HUES64 (cell line): ENCODE measurements at regions not wholly inside any gene's neighbourhood (a gene's known extent, or its start where the extent isn't known, plus 50 kb on each side); places are given as distances from the start of the nearest gene placed in this dataset.

Experiments
- H3K27ac ChIP-seq: 2 replicates; pipeline ENCODE4 v1.7.0; 2013; ENCODE audit warnings: low read depth, low read length, inconsistent platforms
- H3K27me3 ChIP-seq: 2 replicates; pipeline ENCODE4 v1.6.1; 2013; ENCODE audit warnings: mild to moderate bottlenecking, low read length; ENCODE audit not compliant: insufficient read depth
- H3K36me3 ChIP-seq: 2 replicates; pipeline ENCODE4 v1.6.1; 2013; ENCODE audit warnings: mild to moderate bottlenecking, low read length; ENCODE audit not compliant: insufficient read depth
- H3K4me1 ChIP-seq: 2 replicates; pipeline ENCODE4 v1.6.1; 2013; ENCODE audit warnings: mild to moderate bottlenecking, low read length, moderate library complexity; ENCODE audit not compliant: insufficient read depth
- H3K4me3 ChIP-seq: 2 replicates; pipeline ENCODE4 v1.5.1; 2013; ENCODE audit warnings: mild to moderate bottlenecking, low read length, moderate library complexity
- H3K9ac ChIP-seq: 2 replicates; pipeline ENCODE4 v1.6.1; 2013; ENCODE audit warnings: mild to moderate bottlenecking, low read depth, low read length
- H3K9me3 ChIP-seq: 2 replicates; pipeline ENCODE4 v1.6.1; 2013; ENCODE audit warnings: low read depth, low read length; ENCODE audit not compliant: insufficient read depth
- WGBS: fragments of 150-250, 120-280 bp; methylation state at CpG from one replicate; pipeline ENCODE4 v1.1.7; 2013; ENCODE audit warnings: missing lambda C conversion rate; 5-methylcytosine and 5-hydroxymethylcytosine counted together

- Histone ChIP-seq H3K4me3 (no peak overlapping the region), H3K9me3 (no peaks in the 10 kb centered on the region), H3K27ac (no peak overlapping the region), H3K9ac (no peak overlapping the region), H3K4me1 (peaks cover 13% of the 10 kb centered on the region), H3K36me3 (no peaks in the 10 kb centered on the region), H3K27me3 (no peaks in the 10 kb centered on the region)
- WGBS: 89% methylated on average over 1 of the region's 1 CpG
These were observed 282.5 kb upstream of the STT3B start for GRCh38 chr3:31250116-31250777.

- H3K27me3 ChIP-seq: no peaks in the 10 kb centered on the region
- WGBS: 97% methylated on average over 2 of the region's 3 CpGs
- H3K9me3 ChIP-seq: no peaks in the 10 kb centered on the region
- no peak overlapping the region for H3K27ac ChIP-seq
- H3K9ac ChIP-seq: no peak overlapping the region
- H3K4me3 ChIP-seq: no peak overlapping the region
- no peaks in the 10 kb centered on the region for H3K36me3 ChIP-seq
- H3K4me1 ChIP-seq: peaks cover 13% of the 10 kb centered on the region
These were observed 281.6 kb upstream of the STT3B start for GRCh38 chr3:31251083-31251482.

- no peaks in the 10 kb centered on the region for H3K9me3 ChIP-seq
- H3K4me1 ChIP-seq: peaks cover 13% of the 10 kb centered on the region
- no peak overlapping the region for H3K4me3 ChIP-seq
- no peak overlapping the region for H3K27ac ChIP-seq
- no peaks in the 10 kb centered on the region for H3K36me3 ChIP-seq
- H3K9ac ChIP-seq: no peak overlapping the region
- WGBS: 92% methylated on average over 6 of the region's 6 CpGs
- H3K27me3 ChIP-seq: no peaks in the 10 kb centered on the region
These were observed 280.2 kb upstream of the STT3B start for GRCh38 chr3:31252216-31253185.

GRCh38 chr3:31253782-31254181, 278.9 kb upstream of the STT3B start:
- Histone ChIP-seq H3K9me3 (no peaks in the 10 kb centered on the region), H3K36me3 (no peaks in the 10 kb centered on the region), H3K27me3 (no peaks in the 10 kb centered on the region), H3K4me1 (peaks cover 5% of the 10 kb centered on the region; the same call in 1 of the 2 replicates), H3K27ac (no peak overlapping the region), H3K9ac (no peak overlapping the region), H3K4me3 (no peak overlapping the region)
- 97% methylated on average over 4 of the region's 4 CpGs for WGBS

- no peak overlapping the region for H3K9ac ChIP-seq
- no peaks in the 10 kb centered on the region for H3K36me3 ChIP-seq
- 94% methylated on average over 2 of the region's 3 CpGs for WGBS
- 0 out of 2 replicates have a peak, but pooled peaks cover 4% of the 10 kb centered on the region for H3K9me3 ChIP-seq
- no peak overlapping the region for H3K27ac ChIP-seq
- no peak overlapping the region for H3K4me3 ChIP-seq
- peaks cover 5% of the 10 kb centered on the region; the same call in 1 of the 2 replicates for H3K4me1 ChIP-seq
- no peaks in the 10 kb centered on the region for H3K27me3 ChIP-seq
These were observed 278.2 kb upstream of the STT3B start for GRCh38 chr3:31254483-31254882.

GRCh38 chr3:31255007-31255581, 277.6 kb upstream of the STT3B start:
- no peak overlapping the region for H3K4me3 ChIP-seq
- H3K9ac ChIP-seq: no peak overlapping the region
- H3K4me1 ChIP-seq: peaks cover 4% of the 10 kb centered on the region; the same call in 1 of the 2 replicates
- no peaks in the 10 kb centered on the region for H3K36me3 ChIP-seq
- H3K27me3 ChIP-seq: no peaks in the 10 kb centered on the region
- no peak overlapping the region for H3K27ac ChIP-seq
- WGBS: 80% methylated on average over 1 of the region's 2 CpGs
- H3K9me3 ChIP-seq: 0 out of 2 replicates have a peak, but pooled peaks cover 7% of the 10 kb centered on the region

GRCh38 chr3:31262201-31262600, 270.5 kb upstream of the STT3B start:
- 96% methylated on average over 2 of the region's 2 CpGs for WGBS

GRCh38 chr3:31263897-31264296, 268.8 kb upstream of the STT3B start:
- Histone ChIP-seq H3K4me3 (no peak overlapping the region), H3K9ac (no peak overlapping the region), H3K36me3 (no peaks in the 10 kb centered on the region), H3K27me3 (no peaks in the 10 kb centered on the region), H3K27ac (no peak overlapping the region), H3K9me3 (0 out of 2 replicates have a peak, but pooled peaks cover 7% of the 10 kb centered on the region), H3K4me1 (no peaks in the 10 kb centered on the region)
- 100% methylated on average over 1 of the region's 1 CpG for WGBS

More at GRCh38 chr3:31262201-31262600, 270.5 kb upstream of the STT3B start:
- H3K27me3 ChIP-seq: no peaks in the 10 kb centered on the region
- H3K4me3 ChIP-seq: no peak overlapping the region
- H3K9ac ChIP-seq: no peak overlapping the region
- no peak overlapping the region for H3K27ac ChIP-seq
- no peaks in the 10 kb centered on the region for H3K4me1 ChIP-seq
- no peaks in the 10 kb centered on the region for H3K36me3 ChIP-seq
- H3K9me3 ChIP-seq: 0 out of 2 replicates have a peak, but pooled peaks cover 7% of the 10 kb centered on the region

GRCh38 chr3:31265646-31266428, 266.9 kb upstream of the STT3B start:
- 98% methylated on average over 3 of the region's 5 CpGs for WGBS
- Histone ChIP-seq H3K36me3 (no peaks in the 10 kb centered on the region), H3K9ac (no peak overlapping the region), H3K27ac (no peak overlapping the region), H3K4me3 (no peak overlapping the region), H3K27me3 (no peaks in the 10 kb centered on the region), H3K9me3 (no peaks in the 10 kb centered on the region), H3K4me1 (no peaks in the 10 kb centered on the region)

GRCh38 chr3:31268868-31269267, 263.9 kb upstream of the STT3B start:
- no peaks in the 10 kb centered on the region for H3K27me3 ChIP-seq
- H3K4me1 ChIP-seq: no peaks in the 10 kb centered on the region
- whole genome bisulfite sequencing: 93% methylated on average over 7 of the region's 7 CpGs
- no peaks in the 10 kb centered on the region for H3K9me3 ChIP-seq
- no peak overlapping the region for H3K9ac ChIP-seq
- no peak overlapping the region for H3K4me3 ChIP-seq
- H3K27ac ChIP-seq: no peak overlapping the region
- no peaks in the 10 kb centered on the region for H3K36me3 ChIP-seq
